GM23248 (cell line): ENCODE measurements at regions not wholly inside any gene's neighbourhood (a gene's known extent, or its start where the extent isn't known, plus 50 kb on each side); places are given as distances from the start of the nearest gene placed in this dataset.

ENCODE experiments used
- EZH2 ChIP-seq: fragments of 200-600 bp; sonication (generic); IDR thresholded peaks from 2 replicates; pipeline ENCODE4 v1.6.1; 2018; ENCODE audit warnings: antibody characterized with exemption, mild to moderate bottlenecking; ENCODE audit not compliant: insufficient read depth, poor library complexity, severe bottlenecking
- EZH2phosphoT487 ChIP-seq: fragments of 200-600 bp; sonication (generic); IDR thresholded peaks from 2 replicates; pipeline ENCODE4 v1.6.1; 2018; ENCODE audit warnings: antibody characterized with exemption, moderate library complexity, mild to moderate bottlenecking, low read depth; ENCODE audit not compliant: insufficient read depth

- TF ChIP-seq EZH2phosphoT487: no peak
- TF ChIP-seq EZH2: no peak
These were observed 188.8 kb upstream of the SMIM30 start for GRCh38 chr7:113307147-113307546.
